CD14-positive monocyte (primary cell): ENCODE measurements at regions not wholly inside any gene's neighbourhood (a gene's known extent, or its start where the extent isn't known, plus 50 kb on each side); places are given as distances from the start of the nearest gene placed in this dataset.

Experiments
- DNase-seq, 3 donors: peaks; one replicate each; pipeline ENCODE4 v3.0.0-alpha.2; 2011 to 2022
- H2AFZ ChIP-seq: 2 replicates; pipeline ENCODE4 v1.6.0; 2012; ENCODE audit warnings: mild to moderate bottlenecking, low read depth, low read length, inconsistent platforms; ENCODE audit not compliant: insufficient read depth, poor library complexity, severe bottlenecking
- H3K27ac ChIP-seq, 2 donors: 1 replicate in 1 of 2; 2 replicates in 1 of 2; pipeline ENCODE4 v1.5.1; 2012 to 2013; ENCODE audit warnings: low read length in 2 of 2, control low read depth in 1 of 2, inconsistent platforms in 1 of 2, low read depth in 1 of 2, mild to moderate bottlenecking in 1 of 2
- H3K27me3 ChIP-seq, 2 donors: one replicate each; pipeline versions ENCODE4 v1.6.0 to v1.6.1; 2011 to 2013; ENCODE audit warnings: low read length in 2 of 2; ENCODE audit not compliant: control insufficient read depth in 2 of 2, insufficient read depth in 2 of 2
- H3K36me3 ChIP-seq, 2 donors: replicated peaks in 1 of 2; 1 replicate in 1 of 2; 2 replicates in 1 of 2; pipeline versions ENCODE4 v1.5.1 to v1.6.1; 2012 to 2013; ENCODE audit warnings: low read length in 2 of 2, control low read depth in 1 of 2, inconsistent platforms in 1 of 2, mild to moderate bottlenecking in 1 of 2; ENCODE audit not compliant: insufficient read depth in 2 of 2, control insufficient read depth in 1 of 2
- H3K4me1 ChIP-seq, 2 donors: 1 replicate in 1 of 2; 2 replicates in 1 of 2; pipeline versions ENCODE4 v1.5.1 to v1.6.1; 2012 to 2013; ENCODE audit warnings: low read length in 2 of 2, control low read depth in 1 of 2, inconsistent platforms in 1 of 2, mild to moderate bottlenecking in 1 of 2, moderate library complexity in 1 of 2; ENCODE audit not compliant: insufficient read depth in 2 of 2, control insufficient read depth in 1 of 2
- H3K4me2 ChIP-seq: replicated peaks from 2 replicates; pipeline ENCODE3; 2012; ENCODE audit warnings: low read length, moderate library complexity, mild to moderate bottlenecking; ENCODE audit not compliant: poor library complexity, severe bottlenecking; ENCODE audit errors: extremely low read depth
- H3K4me3 ChIP-seq, 3 experiments: fragments of 200-600 bp in 1 of 3; sonication (generic) in 1 of 3; replicated peaks in 1 of 3; 1 replicate in 2 of 3; 2 replicates in 1 of 3; pipeline ENCODE4 v1.5.1; 2011 to 2013; ENCODE audit warnings: low read length in 3 of 3, mild to moderate bottlenecking in 3 of 3, control low read depth in 2 of 3, low read depth in 2 of 3, inconsistent platforms in 1 of 3, moderate library complexity in 1 of 3
- H3K79me2 ChIP-seq: 2 replicates; pipeline ENCODE4 v1.6.0; 2012; ENCODE audit warnings: mild to moderate bottlenecking, control low read depth, inconsistent platforms, low read length, moderate library complexity; ENCODE audit not compliant: insufficient read depth
- H3K9ac ChIP-seq: 2 replicates; pipeline ENCODE4 v1.6.0; 2017; ENCODE audit warnings: low read length, mild to moderate bottlenecking; ENCODE audit not compliant: insufficient read depth, poor library complexity, severe bottlenecking
- H3K9me3 ChIP-seq, 2 donors: replicated peaks in 1 of 2; 1 replicate in 1 of 2; 2 replicates in 1 of 2; pipeline versions ENCODE4 v1.5.1 to v1.6.1; 2012 to 2013; ENCODE audit warnings: low read length in 2 of 2, control low read depth in 1 of 2; ENCODE audit not compliant: control insufficient read depth in 1 of 2, insufficient read depth in 1 of 2
- H4K20me1 ChIP-seq: 2 replicates; pipeline ENCODE4 v1.6.0; 2012; ENCODE audit warnings: mild to moderate bottlenecking, low read length, control low read depth, moderate library complexity; ENCODE audit not compliant: insufficient read depth
- H3K27ac Mint-ChIP-seq, 7 donors: one replicate each; pipeline ENCODE4 v1.8.0; 2020; ENCODE audit warnings: mild to moderate bottlenecking in 7 of 7, mixed read lengths in 7 of 7, moderate library complexity in 6 of 7, inconsistent platforms in 2 of 7
- H3K27me3 Mint-ChIP-seq, 3 donors: one replicate each; pipeline ENCODE4 v1.8.0; 2021 to 2022; ENCODE audit warnings: low read depth in 3 of 3, mild to moderate bottlenecking in 3 of 3, mixed read lengths in 3 of 3, moderate library complexity in 3 of 3, inconsistent platforms in 1 of 3
- H3K36me3 Mint-ChIP-seq, 2 donors: one replicate each; pipeline ENCODE4 v1.8.0; 2020; ENCODE audit warnings: mixed read lengths in 2 of 2, inconsistent platforms in 1 of 2, mild to moderate bottlenecking in 1 of 2
- H3K4me1 Mint-ChIP-seq: one replicate; pipeline ENCODE4 v1.8.0; 2020; ENCODE audit warnings: mild to moderate bottlenecking, mixed read lengths
- H3K4me3 Mint-ChIP-seq, 2 donors: one replicate each; pipeline ENCODE4 v1.8.0; 2020; ENCODE audit warnings: mild to moderate bottlenecking in 2 of 2, mixed read lengths in 2 of 2, moderate library complexity in 1 of 2
- H3K9me3 Mint-ChIP-seq, 7 donors: one replicate each; pipeline ENCODE4 v1.8.0; 2020 to 2022; ENCODE audit warnings: mixed read lengths in 7 of 7, mild to moderate bottlenecking in 6 of 7, moderate library complexity in 6 of 7, inconsistent platforms in 2 of 7
- WGBS: methylation state at CpG from one replicate; pipeline ENCODE4 v1.1.5; 2013; ENCODE audit warnings: missing lambda C conversion rate; ENCODE audit not compliant: insufficient coverage; 5-methylcytosine and 5-hydroxymethylcytosine counted together
- intact Hi-C, 2 donors: fragments of 100-400 bp; cut with micrococcal nuclease; formaldehyde crosslinking; loops; one replicate each; pipeline versions ENCODE4 v1.15.0 to v1.15.1; 2023
- TF ChIP-seq, protein P1 (sequence below): fragments of 200-600 bp; IDR thresholded peaks from one replicate; pipeline ENCODE4 v1.8.0; 2022; ENCODE audit warnings: antibody characterized with exemption, mild to moderate bottlenecking

DNA sequence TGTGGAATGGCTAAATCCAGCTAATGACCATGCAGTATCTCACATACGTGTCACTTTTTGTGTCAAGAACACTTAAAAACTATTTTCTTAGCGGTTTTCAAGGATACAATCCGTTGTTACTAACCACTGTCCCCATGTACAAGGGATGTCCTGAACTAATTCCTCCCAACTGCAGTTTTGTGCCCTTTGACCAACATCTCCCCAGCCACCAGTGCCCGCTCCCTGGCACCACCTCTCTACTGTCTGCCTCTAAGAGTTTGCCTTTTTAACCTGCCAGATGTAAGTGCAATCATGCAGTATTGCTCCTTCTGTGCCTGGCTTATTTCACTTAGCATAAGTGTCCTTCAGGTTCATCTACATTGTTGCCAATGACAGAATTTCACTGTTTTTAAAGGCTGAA lies 315.7 kb downstream of the TMEM121 start:
- no peaks in the 10 kb centered on the region for H3K9me3 ChIP-seq
- no peaks in the 10 kb centered on the region for H3K9me3 Mint-ChIP-seq
- no peak overlapping the region for H2AFZ ChIP-seq
- no peaks in the 10 kb centered on the region for H3K36me3 Mint-ChIP-seq
- no peak overlapping the region for H3K4me3 Mint-ChIP-seq
- no peak overlapping the region for H3K27ac ChIP-seq
- peaks cover 0 to 7% (median 1%) of the 10 kb centered on the region in 3 donors for H3K27me3 Mint-ChIP-seq
- no peak overlapping the region for H3K27ac Mint-ChIP-seq
- no peaks in the 10 kb centered on the region for H4K20me1 ChIP-seq
- DNase-seq = no peak
- intact Hi-C loops = no loop called here
- H3K36me3 ChIP-seq = no peaks in the 10 kb centered on the region
- no peak overlapping the region for H3K9ac ChIP-seq
- no peak overlapping the region for H3K4me3 ChIP-seq
- H3K27me3 ChIP-seq = no peaks in the 10 kb centered on the region
- H3K4me2 ChIP-seq = no peak overlapping the region
- 79% methylated on average over 4 of the region's 4 CpGs for WGBS
- H3K4me1 ChIP-seq = no peaks in the 10 kb centered on the region
- no peaks in the 10 kb centered on the region for H3K79me2 ChIP-seq
- no peaks in the 10 kb centered on the region for H3K4me1 Mint-ChIP-seq
- TF ChIP-seq, protein P1, sequence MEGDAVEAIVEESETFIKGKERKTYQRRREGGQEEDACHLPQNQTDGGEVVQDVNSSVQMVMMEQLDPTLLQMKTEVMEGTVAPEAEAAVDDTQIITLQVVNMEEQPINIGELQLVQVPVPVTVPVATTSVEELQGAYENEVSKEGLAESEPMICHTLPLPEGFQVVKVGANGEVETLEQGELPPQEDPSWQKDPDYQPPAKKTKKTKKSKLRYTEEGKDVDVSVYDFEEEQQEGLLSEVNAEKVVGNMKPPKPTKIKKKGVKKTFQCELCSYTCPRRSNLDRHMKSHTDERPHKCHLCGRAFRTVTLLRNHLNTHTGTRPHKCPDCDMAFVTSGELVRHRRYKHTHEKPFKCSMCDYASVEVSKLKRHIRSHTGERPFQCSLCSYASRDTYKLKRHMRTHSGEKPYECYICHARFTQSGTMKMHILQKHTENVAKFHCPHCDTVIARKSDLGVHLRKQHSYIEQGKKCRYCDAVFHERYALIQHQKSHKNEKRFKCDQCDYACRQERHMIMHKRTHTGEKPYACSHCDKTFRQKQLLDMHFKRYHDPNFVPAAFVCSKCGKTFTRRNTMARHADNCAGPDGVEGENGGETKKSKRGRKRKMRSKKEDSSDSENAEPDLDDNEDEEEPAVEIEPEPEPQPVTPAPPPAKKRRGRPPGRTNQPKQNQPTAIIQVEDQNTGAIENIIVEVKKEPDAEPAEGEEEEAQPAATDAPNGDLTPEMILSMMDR = no peak

DNA sequence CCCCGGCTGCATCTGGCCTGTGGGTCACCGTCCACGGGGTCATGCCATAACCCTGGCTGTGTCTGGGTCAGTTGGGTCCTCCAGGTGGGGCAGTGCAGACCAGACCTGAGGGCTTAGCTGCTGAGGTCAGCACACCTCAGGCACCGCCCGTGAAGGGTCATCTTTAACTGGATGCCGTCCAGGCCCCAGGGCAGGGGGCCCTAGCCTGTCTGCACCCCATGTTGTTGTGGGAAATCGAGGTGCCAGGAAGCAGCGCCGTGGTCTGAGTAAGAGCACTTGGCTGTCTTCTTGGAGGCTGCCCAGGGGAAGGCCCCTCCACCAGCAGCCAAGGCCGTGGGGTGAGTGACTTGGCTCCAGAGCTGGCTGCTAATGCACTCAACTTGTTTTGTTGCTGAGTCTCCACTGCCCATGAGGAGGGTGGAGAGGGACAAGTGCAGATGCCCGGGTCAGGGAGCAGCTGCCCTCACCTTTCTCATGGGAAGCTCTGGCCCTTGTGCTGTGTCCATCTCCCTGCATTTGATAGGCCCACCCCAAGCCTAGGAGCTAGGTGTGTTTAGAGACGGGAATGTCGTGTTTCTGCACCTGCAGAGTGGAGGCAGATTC lies 317.2 kb downstream of the TMEM121 start:
- H4K20me1 ChIP-seq = no peaks in the 10 kb centered on the region
- no peaks in the 10 kb centered on the region for H3K36me3 ChIP-seq
- 64% methylated on average over 13 of the region's 13 CpGs for WGBS

More for the DNA sequence above, 317.2 kb downstream of the TMEM121 start:
- peak in 1 of 3 donors; percentile 2 for DNase-seq
- Mint-ChIP-seq H3K27ac (no peak overlapping the region), H3K36me3 (no peaks in the 10 kb centered on the region), H3K4me3 (no peak overlapping the region), H3K4me1 (no peaks in the 10 kb centered on the region), H3K27me3 (peaks cover 0 to 7% (median 1%) of the 10 kb centered on the region in 3 donors), H3K9me3 (no peaks in the 10 kb centered on the region)
- Histone ChIP-seq H3K9me3 (no peaks in the 10 kb centered on the region), H3K27me3 (no peaks in the 10 kb centered on the region), H3K4me3 (no peak overlapping the region), H3K4me2 (no peak overlapping the region), H2AFZ (no peak overlapping the region), H3K4me1 (no peaks in the 10 kb centered on the region), H3K79me2 (no peaks in the 10 kb centered on the region), H3K27ac (no peak overlapping the region), H3K9ac (no peak overlapping the region)
- TF ChIP-seq, protein P1 = no peak
- intact Hi-C loops = no loop called here
